ENCODE measurements at regions not wholly inside any gene's neighbourhood (a gene's known extent, or its start where the extent isn't known, plus 50 kb on each side); places are given as distances from the start of the nearest gene placed in this dataset.
A peak's percentile ranks its signal among the peaks of the same experiment; 100 is the strongest.
"Not testable (repeated sequence)": the region's sequence is repeated elsewhere in the genome, so short reads cannot be mapped to it uniquely, and the experiment has no call there.

- DNase-seq, result peak; percentile 68 to 84
Measured at GRCh38 chr11:82533628-82534327, 199.9 kb downstream of the FAM181B start.

DNA sequence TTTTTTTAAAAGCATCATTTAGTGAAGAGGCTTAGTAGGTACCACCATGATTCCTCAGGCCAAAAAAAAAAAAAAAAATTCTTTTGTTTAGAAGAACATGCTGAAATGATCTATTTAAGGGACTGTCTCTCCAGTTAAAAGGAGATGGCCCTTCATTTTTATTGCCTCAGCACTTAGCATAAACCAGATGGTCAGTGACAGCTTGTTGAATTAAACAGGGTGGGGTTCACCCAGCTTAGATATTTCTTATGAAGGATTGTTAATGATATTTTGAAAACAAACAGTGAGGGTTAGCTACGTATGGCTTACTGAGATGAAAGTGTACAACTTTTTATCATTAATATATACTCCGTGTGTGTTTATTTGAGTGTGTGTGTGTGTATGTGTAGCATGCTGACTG is 203.7 kb downstream of the FAM181B start:
- DNase-seq, result no peak

DNA sequence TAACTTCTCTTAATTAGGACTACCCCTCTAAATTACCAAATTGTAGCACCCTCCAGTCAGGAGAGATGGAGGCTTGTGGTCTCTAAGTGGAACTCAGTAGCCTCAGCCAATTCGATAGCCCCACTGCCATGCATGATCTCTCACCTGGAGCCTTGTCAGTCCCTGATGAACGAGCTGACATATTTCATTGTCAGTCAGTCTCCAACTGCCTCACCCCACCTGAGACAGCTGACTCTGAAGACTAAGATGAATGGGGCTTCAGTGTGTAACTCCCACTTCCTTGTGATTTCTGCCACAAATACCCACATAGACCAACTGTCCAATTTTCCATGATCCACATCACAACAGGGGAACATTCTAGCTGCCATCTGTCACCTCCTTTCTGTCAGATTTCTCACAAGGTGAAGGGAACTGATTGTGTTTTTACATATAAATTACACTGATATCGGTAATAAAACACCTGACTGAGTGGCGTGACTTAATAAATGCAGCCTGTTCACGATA is 206.5 kb downstream of the FAM181B start:
- no peak for DNase-seq

DNA sequence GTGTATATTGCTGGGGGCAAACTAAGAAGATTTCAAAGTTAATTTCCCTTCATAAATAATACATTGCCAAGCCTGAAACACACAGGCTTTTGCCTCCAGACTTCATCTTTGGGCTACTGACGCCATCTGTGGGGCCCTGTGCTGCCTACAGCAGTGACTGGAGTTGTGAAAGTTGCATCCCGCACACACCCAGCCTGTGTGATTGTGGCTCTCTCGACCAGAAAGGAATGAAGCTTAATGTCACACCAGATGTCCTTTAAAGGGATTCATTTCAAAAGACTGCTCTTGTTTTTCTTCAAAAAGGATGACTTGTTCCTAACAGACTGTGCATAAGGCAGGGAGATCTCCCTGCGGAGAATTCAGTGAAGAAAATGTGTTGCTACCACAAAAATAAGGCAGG is 210.5 kb downstream of the FAM181B start:
- DNase-seq, result no peak

DNA sequence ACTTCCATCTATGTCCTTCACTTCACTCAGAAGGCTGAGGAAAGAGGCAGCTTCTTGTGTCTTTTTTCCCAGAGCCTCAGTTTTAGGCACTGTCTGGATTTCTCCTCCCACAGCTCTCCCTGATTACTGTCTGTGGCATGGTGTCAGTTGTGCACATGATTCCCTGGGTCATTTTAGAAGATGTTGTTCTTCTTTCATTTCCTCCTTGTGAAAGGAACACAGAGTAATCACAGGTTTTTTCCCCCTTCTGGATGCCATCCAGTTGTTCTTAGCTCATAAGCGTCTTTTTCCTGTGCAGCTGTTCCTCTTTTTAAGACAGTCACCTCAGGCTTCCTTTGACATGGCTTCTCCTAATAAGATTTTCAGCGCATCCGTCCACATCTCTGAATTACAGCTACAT is 212.2 kb downstream of the FAM181B start:
- no peak for DNase-seq

DNA sequence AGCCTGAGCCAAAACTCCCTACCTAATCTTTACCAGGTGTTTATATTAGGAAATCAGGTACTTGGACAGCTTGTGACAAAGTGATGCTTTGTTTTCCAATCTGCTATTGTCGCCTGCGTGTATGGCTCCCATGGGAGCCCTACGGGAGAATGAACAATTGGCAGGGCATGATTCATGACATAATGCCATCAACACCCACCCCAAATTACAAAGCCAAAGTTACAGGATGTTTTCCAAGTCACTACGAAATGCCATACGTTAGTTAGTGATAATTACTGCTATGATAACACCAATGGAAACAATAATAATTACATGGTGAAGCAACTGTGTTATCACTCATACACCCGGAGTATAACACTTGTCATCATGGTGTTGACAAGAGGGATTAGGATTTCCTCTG is 226.4 kb downstream of the FAM181B start:
- DNase-seq, result no peak

GRCh38 chr11:82505379-82505778 is 228.3 kb downstream of the FAM181B start:
- no peak for DNase-seq

DNA sequence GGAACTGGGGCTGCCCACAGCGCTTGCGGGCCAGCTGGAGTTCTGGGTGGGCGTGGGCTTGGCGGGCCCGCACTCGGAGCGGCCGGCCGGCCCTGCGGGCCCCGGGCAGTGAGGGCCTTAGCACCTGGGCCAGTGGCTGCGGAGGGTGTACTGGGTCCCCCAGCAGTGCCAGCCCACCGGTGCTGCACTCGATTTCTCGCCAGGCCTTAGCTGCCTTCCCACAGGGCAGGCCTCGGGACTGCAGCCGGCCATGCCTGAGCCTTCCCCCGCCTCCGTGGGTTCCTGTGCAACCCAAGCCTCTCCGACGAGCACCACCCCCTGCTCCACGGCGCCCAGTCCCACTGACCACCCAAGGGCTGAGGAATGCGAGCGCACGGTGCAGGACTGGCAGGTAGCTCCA is 232.5 kb downstream of the FAM181B start:
- not testable (repeated sequence) for DNase-seq

DNA sequence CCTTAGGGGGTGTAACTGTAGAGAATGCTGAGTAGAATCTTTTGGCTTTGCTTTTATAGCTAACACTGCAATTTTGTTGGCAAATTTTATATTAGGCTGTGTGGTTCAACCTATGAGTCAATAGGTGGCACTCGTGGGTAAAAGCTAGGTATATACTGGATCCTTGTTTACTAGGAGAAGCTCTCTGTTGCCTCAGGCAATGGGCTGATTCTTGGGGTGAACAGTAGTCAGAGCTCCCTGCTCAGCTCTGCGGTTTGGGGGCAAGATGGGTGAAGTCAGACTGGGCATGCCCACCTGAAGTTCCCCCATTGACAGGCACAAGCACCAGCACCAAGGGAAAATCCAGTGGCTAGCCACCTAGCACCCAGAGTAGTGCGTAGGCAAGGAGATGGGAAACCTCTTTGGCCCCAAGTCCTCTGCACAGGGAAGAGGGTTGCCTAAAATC is 238.7 kb downstream of the FAM181B start:
- DNase-seq, result no peak

GRCh38 chr11:82474876-82475275 is 258.8 kb downstream of the FAM181B start:
- no peak for DNase-seq

GRCh38 chr11:82465481-82465880 is 268.2 kb downstream of the FAM181B start:
- no peak for DNase-seq

GRCh38 chr11:82462608-82463242 is 270.9 kb downstream of the FAM181B start:
- no peak for DNase-seq

DNA sequence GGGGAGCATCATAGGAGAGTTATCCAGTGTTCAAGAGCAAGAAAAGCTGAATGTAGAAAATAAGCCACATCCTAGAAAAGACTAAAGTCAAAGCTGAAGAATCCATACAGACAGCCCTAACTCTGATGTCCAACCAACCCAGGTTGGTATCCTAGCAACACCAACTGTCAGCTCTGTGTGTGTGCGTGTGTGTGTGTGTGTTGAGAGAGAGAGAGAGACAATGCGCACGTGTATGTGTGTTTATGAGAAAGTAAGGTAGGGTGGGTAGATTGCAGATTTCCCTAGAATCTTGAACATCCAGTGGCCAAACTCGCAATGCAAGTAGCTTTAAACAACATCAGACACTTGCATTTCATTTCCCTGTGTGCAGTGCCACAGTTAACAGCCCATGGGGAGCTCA is 274.9 kb downstream of the FAM181B start:
- DNase-seq, result no peak

DNA sequence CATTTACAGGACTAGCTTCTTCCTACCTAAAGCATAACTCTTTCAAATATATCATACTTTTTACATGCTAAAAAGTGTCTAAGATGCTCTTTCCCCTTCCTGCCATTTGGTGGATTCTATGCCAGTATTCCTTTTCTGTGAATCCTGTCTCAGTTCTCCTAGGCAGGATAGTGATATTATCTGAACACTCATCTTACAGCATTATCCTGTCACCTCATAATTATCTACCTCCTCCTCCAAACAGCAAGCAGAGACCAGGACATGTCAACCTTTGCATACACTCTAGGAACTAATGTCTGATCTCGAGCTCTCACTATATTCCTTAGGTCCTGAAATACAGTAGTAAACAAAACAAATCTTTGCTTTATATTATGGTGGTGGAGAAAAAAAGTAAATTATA is 275.5 kb downstream of the FAM181B start:
- DNase-seq, result no peak

GRCh38 chr11:82450996-82451395 is 282.7 kb downstream of the FAM181B start:
- no peak for DNase-seq

DNA sequence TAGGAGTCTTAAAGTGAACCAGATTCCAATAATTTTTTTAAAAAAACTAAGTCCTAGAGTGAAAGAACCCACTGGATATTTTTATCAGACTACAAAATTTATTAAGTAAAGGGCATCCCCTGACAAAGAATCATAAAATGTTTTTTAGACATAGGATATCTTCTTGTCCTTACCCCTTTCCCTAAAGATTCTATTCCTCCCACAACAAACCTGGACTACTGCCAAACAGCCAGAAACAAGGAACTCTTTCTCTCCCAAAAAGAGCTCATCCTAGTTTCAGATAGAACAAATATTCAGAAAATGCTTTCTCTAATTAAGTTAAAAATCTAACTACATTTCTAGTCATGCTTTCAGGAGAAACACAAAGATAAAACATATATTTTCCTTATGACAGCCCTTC is 327.1 kb downstream of the FAM181B start:
- DNase-seq, result no peak

DNA sequence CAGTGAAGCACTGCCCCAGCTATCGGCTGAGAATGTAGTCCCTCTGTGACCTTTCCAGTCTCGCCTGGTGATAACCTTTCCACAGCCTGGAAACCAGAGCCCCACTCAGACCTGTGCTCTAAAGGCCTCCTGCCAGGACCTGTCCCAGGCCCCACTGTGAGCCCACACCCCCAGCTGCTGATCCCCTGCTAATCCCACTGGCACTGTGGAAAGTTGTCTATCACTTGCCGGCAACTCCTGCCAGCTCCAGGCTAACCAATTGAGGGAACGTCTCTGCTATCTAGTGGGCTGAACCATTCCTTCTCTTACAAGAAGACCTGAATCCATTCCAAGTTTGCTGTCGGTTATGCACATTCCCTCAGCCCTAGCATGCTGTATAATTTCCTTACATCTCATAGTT is 328.2 kb downstream of the FAM181B start:
- no peak for DNase-seq

- DNase-seq, result no peak
Measured at GRCh38 chr11:82404981-82405380, 328.7 kb downstream of the FAM181B start.

- DNase-seq, result no peak
Measured at GRCh38 chr11:82403640-82404305, 329.9 kb downstream of the FAM181B start.

- no peak for DNase-seq
Measured at GRCh38 chr11:82398300-82398815, 335.3 kb downstream of the FAM181B start.

- DNase-seq, result not testable (repeated sequence)
Measured at GRCh38 chr11:82396639-82397038, 337.0 kb downstream of the FAM181B start.

DNA sequence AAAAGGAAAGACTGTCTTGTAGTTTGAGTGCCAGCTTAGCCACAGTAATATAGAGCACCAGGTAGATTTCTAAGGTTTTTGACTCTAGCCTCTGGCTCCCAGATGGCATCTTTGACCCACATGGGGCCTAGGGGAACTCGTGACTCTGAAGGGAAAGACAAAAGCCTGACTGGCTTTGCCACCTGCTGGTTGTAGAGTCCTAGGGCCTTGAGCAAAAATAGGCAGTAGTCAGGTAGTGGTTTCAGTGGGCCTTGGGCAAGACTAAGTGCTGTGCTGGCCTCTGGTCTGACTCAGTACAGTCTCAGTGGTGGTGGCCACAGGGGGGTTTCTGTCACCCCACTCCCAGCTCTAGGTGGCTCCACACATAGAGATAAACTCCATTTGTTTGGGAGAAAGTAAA is 349.4 kb downstream of the FAM181B start:
- no peak for DNase-seq

DNA sequence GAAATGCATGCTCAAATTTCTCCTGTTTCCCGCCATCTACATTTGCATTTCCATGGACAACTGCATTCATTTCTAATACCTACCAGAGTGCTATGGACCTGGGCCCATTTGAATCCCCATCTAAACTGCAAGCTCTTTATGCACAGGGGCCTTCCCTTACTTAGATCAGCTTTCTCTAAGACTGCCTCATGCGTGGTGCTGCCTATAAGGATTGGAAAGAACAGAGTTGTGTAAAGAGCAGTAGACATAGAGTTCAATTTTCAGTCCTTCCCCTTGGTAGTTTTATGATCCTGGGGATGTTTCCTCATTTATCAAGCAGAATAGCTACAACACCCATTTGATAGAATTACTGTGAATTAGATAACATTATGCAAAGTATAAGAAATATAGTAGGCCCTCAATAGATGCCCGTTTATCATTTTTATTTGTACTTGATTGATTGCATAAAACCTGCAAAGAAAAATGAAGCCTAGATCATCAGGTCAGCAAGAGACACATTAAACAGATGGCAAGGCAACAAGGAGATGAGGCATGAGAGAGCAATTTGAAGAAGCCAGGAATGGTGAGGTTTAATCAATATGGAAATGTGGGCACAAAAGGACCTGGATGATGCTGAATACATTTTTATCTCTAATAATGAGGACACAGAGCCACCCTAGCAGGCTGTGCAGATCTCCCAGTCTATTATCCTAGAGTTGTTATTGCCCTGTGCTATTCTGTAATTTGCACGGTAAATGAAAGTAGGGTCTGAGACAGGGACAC is 359.7 kb downstream of the FAM181B start:
- no peak for DNase-seq
